Right lobe of liver (tissue), 6 donors: ENCODE measurements at regions not wholly inside any gene's neighbourhood (a gene's known extent, or its start where the extent isn't known, plus 50 kb on each side); places are given as distances from the start of the nearest gene placed in this dataset.

ENCODE experiments used
- ATAC-seq, 4 donors: fragments of 200-7000 bp; cut with Tn5 transposase; one replicate each; pipeline ENCODE4 v1.9.1; 2020; ENCODE audit warnings: mild to moderate bottlenecking in 4 of 4, moderate library complexity in 4 of 4
- DNase-seq, 3 donors: peaks; one replicate each; pipeline ENCODE4 v3.0.0-alpha.2; 2020
- H3K27ac ChIP-seq, 3 donors: fragments of 200-600 bp; one replicate each; pipeline ENCODE4 v1.8.0; 2022
- H3K27me3 ChIP-seq, 2 donors: fragments of 200-600 bp; one replicate each; pipeline ENCODE4 v1.8.0; 2022
- H3K36me3 ChIP-seq, 4 donors: fragments of 200-600 bp; sonication (generic) in 1 of 4; one replicate each; pipeline versions ENCODE4 v1.5.1 to v1.8.0; 2017 to 2022; ENCODE audit warnings: control low read depth in 1 of 4
- H3K4me1 ChIP-seq, 4 donors: fragments of 200-600 bp; sonication (generic) in 1 of 4; one replicate each; pipeline versions ENCODE4 v1.5.1 to v1.8.0; 2017 to 2022; ENCODE audit warnings: control low read depth in 1 of 4
- H3K4me3 ChIP-seq, 3 donors: fragments of 200-600 bp; one replicate each; pipeline ENCODE4 v1.8.0; 2022
- H3K9me3 ChIP-seq, 4 donors: fragments of 200-600 bp; sonication (generic) in 1 of 4; one replicate each; pipeline versions ENCODE4 v1.5.1 to v1.8.0; 2017 to 2022; ENCODE audit warnings: control low read depth in 1 of 4
- POLR2A ChIP-seq: fragments of 450-650 bp; IDR thresholded peaks from one replicate; pipeline ENCODE4 v1.6.1; 2017; ENCODE audit warnings: antibody characterized with exemption, mild to moderate bottlenecking
- WGBS: methylation state at CpG from one replicate; pipeline ENCODE4 v1.1.6; 2018; ENCODE audit warnings: low coverage, low lambda C conversion rate; ENCODE audit not compliant: insufficient coverage; ENCODE audit errors: missing lambda C conversion rate; 5-methylcytosine and 5-hydroxymethylcytosine counted together
- intact Hi-C, 2 donors: fragments of 100-400 bp; cut with DNase I; formaldehyde crosslinking; loops; one replicate each; pipeline versions ENCODE4 v1.11.2 to v1.14.1; 2022
- TF ChIP-seq, protein P1 (sequence below), 4 donors: fragments of 200-600 bp in 3 of 4; fragments of 450-650 bp in 1 of 4; IDR thresholded peaks; one replicate each; pipeline versions ENCODE4 v1.5.1 to v1.8.0; 2016 to 2022; ENCODE audit warnings: antibody characterized with exemption in 4 of 4, mild to moderate bottlenecking in 2 of 4
- donor health status: DM: no; HTN: yes; CAD: no.
- donor health status: DM: no; HTN: no; CAD: no.
- donor health status: DM: no; HTN: no; CAD: no.
- donor health status: DM: no; HTN: yes; CAD: no.
- donor health status: DM: no; HTN: yes; CAD: no.

DNA sequence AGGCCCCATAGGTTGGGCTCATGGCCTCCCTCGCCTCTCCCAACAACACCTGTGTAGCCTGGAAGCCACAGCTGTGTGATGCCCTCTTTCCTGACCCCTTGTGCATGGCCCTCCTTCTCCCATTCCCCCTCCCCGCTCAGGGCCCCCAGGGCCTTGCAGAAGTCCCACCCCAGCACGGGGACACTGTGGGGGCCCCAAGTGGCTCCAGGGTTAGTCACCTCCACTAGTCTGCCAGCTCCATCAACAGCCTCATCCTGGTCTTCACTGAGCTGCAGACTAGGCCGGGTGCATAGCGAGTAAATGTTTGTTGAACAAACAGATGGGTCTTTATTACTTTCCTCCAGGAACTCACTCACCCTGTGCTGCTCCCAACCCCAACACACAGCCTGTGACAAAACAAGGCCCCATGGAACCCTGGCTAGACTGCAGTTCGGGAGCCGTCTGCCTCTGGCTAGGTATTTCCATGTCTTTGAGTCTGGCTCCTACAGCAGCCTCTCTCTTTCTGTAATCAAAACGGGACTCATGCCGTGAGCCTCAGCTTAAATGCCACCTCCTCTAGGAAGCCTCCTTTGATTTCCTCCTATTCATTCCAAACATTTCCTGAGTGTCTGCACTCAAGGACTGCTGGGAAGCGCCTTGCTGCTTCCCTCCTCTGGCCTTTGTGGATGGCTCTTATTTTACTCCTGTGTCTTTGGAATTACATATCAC lies 109.9 kb upstream of the ID2 start:
- no peak overlapping the region for H3K27ac ChIP-seq
- TF ChIP-seq, protein P1, sequence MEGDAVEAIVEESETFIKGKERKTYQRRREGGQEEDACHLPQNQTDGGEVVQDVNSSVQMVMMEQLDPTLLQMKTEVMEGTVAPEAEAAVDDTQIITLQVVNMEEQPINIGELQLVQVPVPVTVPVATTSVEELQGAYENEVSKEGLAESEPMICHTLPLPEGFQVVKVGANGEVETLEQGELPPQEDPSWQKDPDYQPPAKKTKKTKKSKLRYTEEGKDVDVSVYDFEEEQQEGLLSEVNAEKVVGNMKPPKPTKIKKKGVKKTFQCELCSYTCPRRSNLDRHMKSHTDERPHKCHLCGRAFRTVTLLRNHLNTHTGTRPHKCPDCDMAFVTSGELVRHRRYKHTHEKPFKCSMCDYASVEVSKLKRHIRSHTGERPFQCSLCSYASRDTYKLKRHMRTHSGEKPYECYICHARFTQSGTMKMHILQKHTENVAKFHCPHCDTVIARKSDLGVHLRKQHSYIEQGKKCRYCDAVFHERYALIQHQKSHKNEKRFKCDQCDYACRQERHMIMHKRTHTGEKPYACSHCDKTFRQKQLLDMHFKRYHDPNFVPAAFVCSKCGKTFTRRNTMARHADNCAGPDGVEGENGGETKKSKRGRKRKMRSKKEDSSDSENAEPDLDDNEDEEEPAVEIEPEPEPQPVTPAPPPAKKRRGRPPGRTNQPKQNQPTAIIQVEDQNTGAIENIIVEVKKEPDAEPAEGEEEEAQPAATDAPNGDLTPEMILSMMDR (IDR thresholded peaks at IDR 0.05), result no peak
- no peak for TF ChIP-seq POLR2A
- no peaks in the 10 kb centered on the region for H3K36me3 ChIP-seq
- no peak overlapping the region for H3K4me3 ChIP-seq
- ATAC-seq (peak; percentile 28 to 65 (median 56)), DNase-seq (no peak)
- H3K27me3 ChIP-seq, result no peaks in the 10 kb centered on the region
- 54% methylated on average over 5 of the region's 10 CpGs for WGBS
- intact Hi-C loops, result no loop called here
- H3K9me3 ChIP-seq, result no peaks in the 10 kb centered on the region
- no peaks in the 10 kb centered on the region for H3K4me1 ChIP-seq

DNA sequence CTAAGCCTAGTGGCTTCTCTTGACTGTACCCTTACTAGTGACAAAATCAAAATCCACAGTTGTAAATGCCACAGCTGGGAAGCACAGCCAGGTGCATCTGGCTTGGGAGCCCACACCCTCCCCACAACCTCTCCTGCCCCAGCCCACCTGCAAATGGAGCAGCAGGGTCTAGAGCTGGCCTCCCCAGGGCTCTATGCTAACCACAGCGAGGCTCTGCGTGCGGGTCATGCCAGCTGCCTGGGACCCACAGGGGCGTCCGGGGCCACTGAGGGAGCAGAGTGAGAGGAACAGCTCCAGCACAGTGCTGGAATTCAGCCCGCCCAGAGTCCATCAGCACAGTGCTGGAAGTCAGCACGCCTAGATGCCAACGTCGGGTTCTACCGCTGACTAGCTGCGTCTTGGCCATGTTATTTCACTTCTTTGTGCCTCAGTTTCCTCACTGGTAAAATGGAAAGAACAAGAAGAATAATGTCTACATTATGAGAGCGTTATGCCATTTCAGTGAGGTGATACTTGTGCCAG lies 109.1 kb upstream of the ID2 start:
- no peaks in the 10 kb centered on the region for H3K27me3 ChIP-seq
- no peak for TF ChIP-seq POLR2A
- TF ChIP-seq, protein P1 (IDR thresholded peaks at IDR 0.05), result no peak
- DNase-seq, result peak in 1 of 3 donors; percentile 46
- ATAC-seq, result no peak
- no peaks in the 10 kb centered on the region for H3K36me3 ChIP-seq
- H3K4me3 ChIP-seq, result no peak overlapping the region
- 100% methylated on average over 1 of the region's 12 CpGs for WGBS
- no peaks in the 10 kb centered on the region for H3K9me3 ChIP-seq
- intact Hi-C loops, result no loop called here
- no peaks in the 10 kb centered on the region for H3K4me1 ChIP-seq
- no peak overlapping the region for H3K27ac ChIP-seq

DNA sequence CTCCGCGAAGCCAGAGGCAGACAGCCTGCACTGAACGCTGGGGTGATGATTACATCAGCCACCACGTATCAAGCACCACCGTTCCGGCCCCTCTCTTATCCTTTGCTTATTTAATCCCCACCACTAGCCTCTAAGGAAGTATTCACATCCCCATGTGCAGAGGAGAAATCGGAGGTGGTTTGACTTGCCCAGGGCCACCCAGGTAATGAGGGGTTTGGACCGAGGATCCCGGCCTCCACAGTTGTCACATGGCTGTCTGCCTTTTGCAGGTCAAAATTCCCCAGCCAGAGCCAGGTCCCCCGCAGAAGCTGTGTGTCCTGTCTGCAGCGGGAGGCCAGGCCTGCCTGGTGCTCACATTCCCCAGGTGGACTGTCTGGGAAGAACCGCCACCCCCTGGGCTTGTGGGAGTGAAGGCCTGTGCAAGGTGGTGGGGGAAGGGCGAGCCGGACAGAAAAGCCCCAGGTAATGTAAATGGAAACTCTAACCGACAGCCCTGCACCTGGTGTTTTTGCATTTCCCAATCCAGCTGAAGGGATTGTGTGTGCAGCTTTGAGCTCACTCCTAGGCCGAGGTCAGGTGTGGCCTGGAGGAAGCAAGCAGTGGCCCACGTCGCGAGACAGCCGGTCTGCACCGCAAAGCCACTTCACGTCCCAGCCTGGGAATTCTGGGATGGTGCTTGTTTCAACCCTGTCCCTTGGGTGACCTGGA lies 108.5 kb upstream of the ID2 start:
- no peaks in the 10 kb centered on the region for H3K9me3 ChIP-seq
- H3K4me3 ChIP-seq, result no peak overlapping the region
- DNase-seq (peak in 1 of 3 donors; percentile 39), ATAC-seq (no peak)
- intact Hi-C loops, result no loop called here
- H3K27me3 ChIP-seq, result no peaks in the 10 kb centered on the region
- WGBS, result 91% methylated on average over 8 of the region's 22 CpGs
- H3K27ac ChIP-seq, result no peak overlapping the region
- TF ChIP-seq, protein P1 (IDR thresholded peaks at IDR 0.05), result no peak
- no peak for TF ChIP-seq POLR2A
- H3K36me3 ChIP-seq, result no peaks in the 10 kb centered on the region
- H3K4me1 ChIP-seq, result no peaks in the 10 kb centered on the region

DNA sequence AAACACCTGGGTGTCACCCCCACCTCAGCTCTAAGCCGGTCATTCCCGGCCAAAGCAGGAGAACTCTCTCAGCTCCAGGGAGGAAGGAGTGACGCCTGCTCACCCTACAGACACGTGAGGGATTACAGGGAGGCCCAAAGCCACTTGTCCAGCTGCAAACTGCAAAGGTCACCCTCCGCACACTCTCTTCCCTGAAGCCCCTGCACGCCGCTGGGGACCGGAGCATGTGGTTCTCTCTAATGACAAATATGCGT lies 108.0 kb upstream of the ID2 start:
- H3K4me3 ChIP-seq, result no peak overlapping the region
- no peaks in the 10 kb centered on the region for H3K4me1 ChIP-seq
- ATAC-seq, result no peak
- no peak overlapping the region for H3K27ac ChIP-seq
- H3K9me3 ChIP-seq, result no peaks in the 10 kb centered on the region
- intact Hi-C loops, result no loop called here
- 73% methylated on average over 3 of the region's 9 CpGs for WGBS
- TF ChIP-seq, protein P1 (IDR thresholded peaks at IDR 0.05), result no peak
- TF ChIP-seq POLR2A, result no peak
- DNase-seq, result no peak
- H3K27me3 ChIP-seq, result no peaks in the 10 kb centered on the region
- no peaks in the 10 kb centered on the region for H3K36me3 ChIP-seq
